ENCODE measurements at regions not wholly inside any gene's neighbourhood (a gene's known extent, or its start where the extent isn't known, plus 50 kb on each side); places are given as distances from the start of the nearest gene placed in this dataset.

- TF ChIP-seq, protein P1, sequence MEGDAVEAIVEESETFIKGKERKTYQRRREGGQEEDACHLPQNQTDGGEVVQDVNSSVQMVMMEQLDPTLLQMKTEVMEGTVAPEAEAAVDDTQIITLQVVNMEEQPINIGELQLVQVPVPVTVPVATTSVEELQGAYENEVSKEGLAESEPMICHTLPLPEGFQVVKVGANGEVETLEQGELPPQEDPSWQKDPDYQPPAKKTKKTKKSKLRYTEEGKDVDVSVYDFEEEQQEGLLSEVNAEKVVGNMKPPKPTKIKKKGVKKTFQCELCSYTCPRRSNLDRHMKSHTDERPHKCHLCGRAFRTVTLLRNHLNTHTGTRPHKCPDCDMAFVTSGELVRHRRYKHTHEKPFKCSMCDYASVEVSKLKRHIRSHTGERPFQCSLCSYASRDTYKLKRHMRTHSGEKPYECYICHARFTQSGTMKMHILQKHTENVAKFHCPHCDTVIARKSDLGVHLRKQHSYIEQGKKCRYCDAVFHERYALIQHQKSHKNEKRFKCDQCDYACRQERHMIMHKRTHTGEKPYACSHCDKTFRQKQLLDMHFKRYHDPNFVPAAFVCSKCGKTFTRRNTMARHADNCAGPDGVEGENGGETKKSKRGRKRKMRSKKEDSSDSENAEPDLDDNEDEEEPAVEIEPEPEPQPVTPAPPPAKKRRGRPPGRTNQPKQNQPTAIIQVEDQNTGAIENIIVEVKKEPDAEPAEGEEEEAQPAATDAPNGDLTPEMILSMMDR (conservative IDR thresholded peaks at IDR 0.05; ENCODE audit: low read depth, low read length), result no peak
- no peak for TF ChIP-seq EZH2phosphoT487 (IDR thresholded peaks at IDR 0.05; ENCODE audit: borderline replicate concordance, low read length)
Observed at GRCh38 chr16:5917436-5918195, 820.0 kb upstream of the EEF2KMT start.
